GM18499 (cell line): ENCODE measurements at regions not wholly inside any gene's neighbourhood (a gene's known extent, or its start where the extent isn't known, plus 50 kb on each side); places are given as distances from the start of the nearest gene placed in this dataset.

ENCODE experiments used
- ATAC-seq: cut with Tn5 transposase; IDR thresholded peaks from one replicate; pipeline ENCODE4 v1.9.1; 2021; ENCODE audit warnings: moderate number of reproducible peaks; ENCODE audit not compliant: insufficient read depth, unreplicated experiment

DNA sequence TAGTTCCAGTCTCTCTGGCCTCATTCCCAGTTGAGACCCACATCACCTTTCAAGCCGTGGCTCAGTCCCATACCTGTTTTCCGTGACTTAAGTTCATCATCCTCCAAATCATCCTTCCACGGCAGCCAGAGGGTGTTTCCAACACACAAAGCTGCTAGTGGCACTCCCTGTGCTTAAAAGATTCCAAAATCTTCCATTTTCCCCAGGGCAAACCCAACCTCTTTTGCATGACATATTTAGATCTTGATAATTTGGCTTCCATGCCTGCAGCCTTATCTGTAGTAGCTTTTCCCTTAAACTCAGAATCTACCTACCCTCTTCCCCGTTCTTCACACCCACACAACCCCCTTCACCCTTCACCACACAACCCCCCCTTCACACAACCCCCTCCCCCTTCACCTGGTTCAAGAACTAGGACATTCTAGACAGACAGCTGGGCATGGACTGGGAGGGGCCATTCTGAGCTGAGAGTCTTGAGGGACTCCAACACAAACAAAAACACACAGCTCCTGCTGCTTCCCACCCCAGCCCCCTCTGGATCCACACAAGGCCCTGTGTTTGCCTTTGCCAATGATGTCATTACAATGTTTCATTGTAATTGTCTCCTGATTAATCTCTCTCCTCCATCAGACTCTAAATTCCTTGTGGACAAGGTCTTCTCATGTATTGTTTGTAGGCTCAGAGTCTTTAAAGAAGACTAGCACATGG is 268.2 kb downstream of the SH3GL2 start:
- ATAC-seq = no peak

DNA sequence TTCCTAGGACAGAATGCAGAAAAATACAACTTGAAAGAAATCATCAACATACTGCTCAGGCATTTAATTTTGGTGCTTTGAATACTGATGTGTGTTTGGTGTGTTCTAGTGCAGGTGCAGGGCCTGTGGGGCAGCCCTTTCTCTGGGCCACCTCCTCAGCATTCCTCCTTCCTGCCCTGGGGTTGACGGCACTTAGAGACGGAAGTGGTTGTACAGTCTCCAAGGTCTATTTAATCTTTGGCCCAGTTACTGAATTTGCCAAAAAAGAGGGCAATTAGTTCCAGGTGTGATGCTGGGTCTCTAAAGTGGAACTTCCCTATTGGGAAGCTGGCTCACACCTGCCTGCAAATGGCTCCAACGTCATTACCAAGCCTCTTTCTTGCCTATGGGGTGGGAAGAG is 269.0 kb downstream of the SH3GL2 start:
- no peak for ATAC-seq

DNA sequence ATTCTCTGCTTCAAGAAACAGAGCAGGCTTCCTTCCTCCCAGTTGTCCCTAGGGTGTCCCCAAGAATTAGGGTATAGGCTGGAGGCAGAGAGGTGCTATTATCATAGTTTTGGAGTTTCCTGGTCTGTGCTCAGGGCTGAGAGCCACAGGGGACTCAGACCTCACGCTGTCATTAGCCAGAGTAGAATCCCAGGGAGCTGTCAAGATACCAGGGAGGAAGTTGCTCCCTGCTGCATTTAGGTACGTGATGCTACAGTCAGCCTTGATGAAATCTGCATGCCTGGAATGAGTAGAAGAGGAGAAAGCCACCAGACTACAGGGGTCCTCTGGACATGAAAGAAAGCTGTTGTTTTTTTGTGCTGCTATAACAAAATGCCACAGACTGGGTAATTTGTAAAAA is 273.2 kb downstream of the SH3GL2 start:
- ATAC-seq = no peak

DNA sequence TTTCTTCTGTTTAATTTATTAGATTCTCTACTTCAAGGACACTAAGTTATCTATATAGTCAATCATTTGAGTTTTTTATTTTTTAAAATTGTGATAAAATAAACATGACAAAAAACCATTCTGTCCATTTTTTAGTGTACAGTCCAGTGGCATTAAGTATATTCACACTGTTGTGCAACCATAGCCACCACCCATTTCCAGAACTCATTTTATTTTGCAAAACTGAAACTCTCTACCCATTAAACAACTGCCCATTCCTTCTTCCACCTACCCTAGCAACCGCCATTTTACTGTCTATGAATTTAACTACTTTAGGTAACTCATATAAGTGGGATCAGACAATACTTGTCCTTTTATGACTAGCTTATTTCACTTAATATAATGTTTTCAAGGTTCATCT is 275.6 kb downstream of the SH3GL2 start:
- ATAC-seq = no peak

DNA sequence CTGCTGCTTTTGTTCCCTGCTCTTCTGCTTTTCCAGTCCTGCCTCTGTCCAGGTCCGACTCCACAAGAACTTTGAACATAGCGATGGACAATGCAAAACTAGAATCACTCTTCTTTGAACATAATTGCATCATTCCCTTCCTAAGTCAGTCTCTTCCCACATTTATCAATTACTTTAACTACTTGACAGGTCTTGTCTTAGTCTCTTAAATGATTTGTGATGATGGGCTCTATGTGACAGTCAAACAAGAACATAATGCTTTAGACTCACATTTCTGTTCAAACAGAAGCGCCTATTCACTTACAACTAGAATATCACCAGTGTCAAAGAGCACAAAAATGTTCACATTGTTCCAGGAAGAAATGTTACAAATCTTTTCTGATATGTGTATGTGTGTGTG is 278.1 kb downstream of the SH3GL2 start:
- no peak for ATAC-seq

DNA sequence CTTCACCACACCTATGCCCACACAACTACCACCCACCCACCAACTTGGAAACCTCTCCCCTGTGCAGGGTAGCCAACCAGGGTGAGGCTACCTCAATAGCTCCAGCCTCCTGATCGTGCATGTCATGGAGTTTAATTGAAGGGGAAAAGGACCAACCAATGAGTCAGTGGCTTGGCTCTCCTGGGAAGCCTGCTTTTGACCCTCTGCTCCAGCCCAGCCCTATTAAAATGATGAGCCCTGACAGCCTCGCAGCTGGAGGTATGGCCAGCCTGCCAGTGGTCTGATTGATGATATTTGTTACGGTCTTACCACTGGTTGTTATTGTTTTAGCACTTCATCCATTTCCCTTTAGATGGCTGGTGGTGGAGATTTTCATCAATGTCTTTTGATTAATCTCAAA is 280.4 kb downstream of the SH3GL2 start:
- no peak for ATAC-seq

DNA sequence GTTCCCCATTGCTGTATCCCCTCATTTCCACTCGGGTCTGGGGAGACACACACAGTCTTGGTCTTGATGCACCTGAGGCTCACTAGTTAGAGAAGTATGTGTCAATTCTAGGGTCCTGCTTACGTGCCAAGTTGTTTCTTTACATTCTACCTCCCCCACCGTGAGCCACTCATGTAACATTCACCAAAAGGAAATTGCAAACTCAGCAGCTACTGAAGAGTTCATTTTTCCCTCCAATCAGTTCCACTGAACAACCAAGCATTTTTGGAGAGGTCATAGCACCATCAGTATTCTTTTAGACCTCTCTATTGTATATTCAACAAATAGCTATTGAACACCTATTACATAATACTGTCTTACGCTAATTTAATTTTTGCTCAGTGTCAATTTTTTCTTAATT is 281.1 kb downstream of the SH3GL2 start:
- ATAC-seq = no peak

DNA sequence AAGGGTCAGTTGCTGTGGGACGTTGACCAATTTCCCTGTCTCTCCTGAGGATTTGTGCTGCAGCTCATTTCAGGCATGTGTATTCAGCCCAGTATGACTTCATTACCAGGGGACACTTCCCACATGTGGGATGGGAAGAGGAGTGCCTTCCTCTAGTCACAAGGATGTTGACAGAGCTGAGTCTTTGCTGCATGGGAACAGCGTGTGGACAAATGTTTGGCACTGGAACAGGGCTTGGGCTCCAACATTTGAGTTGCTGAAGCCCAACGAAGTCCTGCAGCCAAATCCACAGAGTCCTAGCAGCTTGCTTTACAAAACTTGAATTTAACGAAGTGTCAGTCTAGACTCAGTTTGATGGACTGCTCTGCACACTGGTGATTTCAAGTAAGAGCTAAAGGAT is 283.2 kb downstream of the SH3GL2 start:
- ATAC-seq = no peak

DNA sequence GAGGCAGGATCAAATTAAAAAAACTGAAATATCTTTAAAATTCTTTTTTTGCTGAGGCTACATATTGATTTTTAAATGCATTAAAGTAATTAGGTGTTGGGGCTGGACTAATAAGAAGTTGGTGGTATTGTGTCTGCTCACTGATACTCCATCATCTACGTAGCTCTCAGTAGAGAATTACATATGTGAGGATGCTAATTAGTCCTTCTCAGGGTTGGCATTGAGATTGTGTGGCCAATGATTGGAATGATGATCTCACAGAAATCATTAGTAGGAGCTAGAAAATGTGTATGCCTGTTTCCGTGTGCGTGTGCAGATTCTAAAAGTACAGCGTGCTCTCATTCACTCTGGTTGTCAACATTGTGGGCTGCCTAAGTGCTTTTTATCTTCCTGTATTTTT is 283.8 kb downstream of the SH3GL2 start:
- no peak for ATAC-seq

DNA sequence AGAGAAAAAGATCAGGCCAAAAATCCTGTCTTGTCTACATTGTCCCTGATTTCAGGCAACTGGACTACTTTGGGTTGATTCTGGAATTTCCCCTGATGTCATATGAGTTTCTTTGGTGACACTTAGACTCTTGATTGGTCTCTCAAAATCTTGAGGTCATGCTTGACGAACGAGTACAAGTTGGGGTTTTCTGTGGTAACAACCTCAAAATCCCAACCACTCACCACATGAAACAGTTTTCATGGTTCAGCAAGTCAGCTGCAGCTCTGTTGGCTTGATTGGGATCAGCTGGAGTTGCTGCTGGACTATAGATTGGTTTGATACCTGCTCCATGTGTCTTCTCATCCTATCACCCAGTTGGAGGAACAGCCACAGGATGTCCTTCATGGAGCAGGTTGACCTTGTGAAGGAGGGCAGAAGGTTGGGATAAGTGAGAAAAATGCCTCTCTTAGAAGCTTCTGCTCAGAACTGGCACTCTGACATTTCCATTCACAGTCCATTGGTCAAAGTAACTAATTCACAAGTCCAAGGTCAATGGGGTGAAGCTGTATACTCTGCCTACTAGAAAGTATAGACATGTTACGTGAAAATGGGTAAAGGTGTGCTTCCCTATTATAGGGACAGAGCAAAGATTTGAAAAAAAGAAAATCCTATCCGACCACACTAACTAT is 284.5 kb downstream of the SH3GL2 start:
- ATAC-seq = peak; percentile 83

DNA sequence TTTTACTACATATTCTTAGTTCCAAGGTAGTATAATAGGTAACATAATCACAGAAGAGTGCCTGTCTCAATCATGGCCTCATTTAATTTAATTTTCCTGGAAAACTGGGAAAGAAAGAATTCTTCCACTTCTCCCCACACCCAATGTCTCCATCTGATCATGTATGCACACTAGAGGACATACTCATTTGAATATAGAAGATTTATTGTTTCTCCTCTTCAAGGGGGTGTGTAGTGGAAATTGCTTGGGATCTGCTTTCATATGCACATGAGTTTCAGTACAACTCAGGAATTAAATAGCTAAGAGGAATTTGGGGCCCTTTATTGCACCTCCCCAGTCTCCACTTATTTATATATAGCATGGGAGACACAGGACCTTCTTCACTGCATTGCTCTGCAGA is 285.1 kb downstream of the SH3GL2 start:
- no peak for ATAC-seq

DNA sequence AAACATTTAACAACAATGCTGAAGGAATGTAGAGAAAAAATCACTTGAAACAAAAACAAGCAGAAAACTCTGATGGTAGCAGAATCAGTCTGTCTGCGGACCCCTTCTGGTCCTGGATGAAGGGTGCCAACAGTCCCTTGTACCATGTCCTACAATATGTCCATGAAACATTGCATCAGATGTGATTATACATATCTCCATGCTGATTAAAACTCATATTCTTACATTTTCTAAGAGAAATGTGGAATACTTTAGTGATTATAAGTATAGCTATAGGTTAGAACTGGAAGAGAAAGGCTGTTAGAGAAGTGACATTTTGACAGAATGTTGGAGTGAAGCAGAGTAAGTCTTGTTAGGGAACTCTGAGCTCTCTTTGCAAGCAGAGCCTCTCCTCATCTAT is 286.1 kb downstream of the SH3GL2 start:
- no peak for ATAC-seq

DNA sequence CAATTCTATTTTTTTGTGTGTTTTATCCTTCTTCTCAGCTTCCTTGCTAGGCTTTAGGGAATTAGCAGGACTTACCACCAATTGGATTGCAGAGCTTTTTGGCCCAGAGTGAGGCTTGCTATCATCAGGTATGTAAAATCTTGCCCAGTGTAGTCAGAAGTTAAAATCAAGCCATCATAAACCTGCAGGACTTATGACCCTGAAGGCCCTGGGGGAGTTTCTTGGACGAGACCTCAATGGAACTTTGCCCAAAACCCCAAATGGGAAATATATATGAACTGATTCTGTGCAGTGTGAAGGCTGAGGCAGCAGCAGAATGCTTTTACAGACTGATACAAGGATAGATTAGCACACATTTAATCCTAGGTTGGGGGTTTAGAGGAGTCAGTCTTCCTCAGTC is 287.0 kb downstream of the SH3GL2 start:
- no peak for ATAC-seq

DNA sequence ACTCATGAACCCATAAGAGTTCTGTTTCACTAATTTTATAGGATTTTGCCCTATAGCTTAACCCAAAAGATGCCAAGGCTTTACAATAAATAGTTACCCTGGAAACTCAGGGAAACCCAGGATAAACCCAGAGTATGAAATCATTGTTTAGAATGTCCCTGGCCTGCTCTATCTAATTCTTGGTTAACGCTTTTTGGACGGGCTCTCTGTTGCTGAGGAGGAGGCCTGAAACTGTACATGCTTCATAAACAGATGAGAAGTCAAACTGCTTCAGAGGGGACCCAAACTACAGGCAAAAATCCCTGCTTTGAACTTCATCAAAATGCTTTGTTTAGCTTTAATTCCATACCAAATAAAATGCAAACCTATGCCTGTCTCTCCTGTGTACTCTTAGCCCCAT is 291.9 kb downstream of the SH3GL2 start:
- no peak for ATAC-seq

DNA sequence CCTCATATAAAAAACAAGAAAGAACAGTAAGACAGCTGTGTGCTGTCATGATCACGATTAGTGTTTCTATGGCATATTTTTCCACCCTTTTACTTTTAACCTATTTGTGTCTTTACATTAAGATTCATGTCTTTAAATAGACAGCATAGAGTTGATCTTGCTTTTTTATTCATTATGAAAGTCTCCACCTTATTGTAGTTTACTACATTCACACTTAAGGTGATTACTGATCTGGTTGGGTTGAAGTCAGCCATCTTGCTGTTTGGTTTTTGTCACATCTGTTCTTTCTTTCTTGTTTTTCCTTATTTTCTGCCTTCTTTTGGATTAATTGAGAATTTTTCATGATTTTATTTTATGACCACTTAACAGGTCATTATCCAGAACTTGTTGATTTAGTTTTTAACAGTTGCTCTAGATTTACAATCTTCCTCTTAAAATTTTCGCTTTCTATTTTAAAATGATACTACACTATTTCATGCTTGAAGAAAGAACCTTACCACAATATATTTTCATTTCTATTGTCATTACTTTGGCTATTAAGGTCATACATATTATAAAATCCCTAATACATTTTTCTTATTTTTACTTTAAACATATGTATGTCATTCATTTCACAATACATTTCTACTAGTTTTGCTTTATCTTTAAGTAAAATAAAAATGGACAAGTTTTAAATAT is 292.5 kb downstream of the SH3GL2 start:
- no peak for ATAC-seq

DNA sequence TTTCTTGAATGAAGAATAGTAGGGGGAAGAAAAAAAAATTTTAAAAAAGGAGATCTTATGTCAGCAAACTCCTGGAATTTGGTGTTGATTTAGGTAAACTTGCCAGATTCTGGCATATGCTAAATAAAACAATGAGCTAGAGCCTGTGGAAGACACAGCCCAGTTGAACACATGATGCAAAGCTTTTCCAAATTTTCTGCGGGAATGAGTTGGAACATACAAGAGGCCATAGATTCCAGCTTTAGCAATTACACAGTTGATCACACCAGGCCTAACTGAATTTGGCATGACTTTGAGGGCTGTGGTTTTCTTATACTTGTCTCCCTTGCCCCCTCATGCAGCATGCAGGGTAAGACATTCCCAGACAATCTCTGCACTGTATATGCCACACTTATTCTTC is 297.0 kb downstream of the SH3GL2 start:
- no peak for ATAC-seq

DNA sequence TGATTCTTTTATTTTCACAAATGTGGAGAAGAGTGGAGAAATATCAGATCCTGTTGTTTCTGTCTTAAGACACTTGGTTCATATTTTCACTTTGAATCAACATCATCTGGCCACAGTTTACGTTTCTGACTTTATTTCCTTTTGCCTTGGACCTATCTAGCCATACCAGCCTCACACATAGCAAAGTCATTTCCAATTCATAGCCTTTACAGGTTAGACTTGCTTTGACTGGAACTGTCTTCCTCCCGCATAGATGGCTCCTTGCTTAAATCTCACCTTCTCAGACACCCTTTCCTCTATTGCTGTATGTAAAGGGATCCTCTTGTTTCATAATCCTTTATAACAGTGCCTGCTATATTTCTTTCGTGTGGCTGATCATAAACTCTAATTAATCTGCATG is 297.8 kb downstream of the SH3GL2 start:
- no peak for ATAC-seq

DNA sequence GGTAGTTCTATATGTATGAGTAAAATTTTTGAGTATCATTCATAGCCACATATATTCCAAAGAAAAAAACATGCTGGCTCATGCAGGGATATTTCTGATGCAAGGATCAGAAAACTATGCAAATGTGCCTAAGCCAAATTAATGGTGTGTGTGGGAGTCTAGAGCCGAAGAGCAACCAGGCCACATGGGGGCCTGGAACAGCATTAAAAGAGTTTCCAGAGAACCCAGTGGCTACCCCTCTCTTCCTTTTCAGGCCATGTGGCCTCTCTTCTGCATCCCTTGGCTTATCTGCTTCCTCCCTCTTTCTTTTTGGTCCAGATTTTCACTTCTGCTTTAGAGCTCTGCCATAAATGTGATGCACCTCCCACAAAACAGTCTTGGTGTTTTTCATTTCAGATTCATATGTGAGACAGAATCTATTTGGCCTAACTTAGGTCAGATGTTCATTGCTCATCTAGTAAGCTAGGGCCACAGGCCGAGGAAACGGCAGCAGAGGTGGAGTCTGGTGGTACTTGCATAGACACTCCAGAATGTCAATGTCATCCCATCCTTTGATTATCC is 300.0 kb downstream of the SH3GL2 start:
- no peak for ATAC-seq

DNA sequence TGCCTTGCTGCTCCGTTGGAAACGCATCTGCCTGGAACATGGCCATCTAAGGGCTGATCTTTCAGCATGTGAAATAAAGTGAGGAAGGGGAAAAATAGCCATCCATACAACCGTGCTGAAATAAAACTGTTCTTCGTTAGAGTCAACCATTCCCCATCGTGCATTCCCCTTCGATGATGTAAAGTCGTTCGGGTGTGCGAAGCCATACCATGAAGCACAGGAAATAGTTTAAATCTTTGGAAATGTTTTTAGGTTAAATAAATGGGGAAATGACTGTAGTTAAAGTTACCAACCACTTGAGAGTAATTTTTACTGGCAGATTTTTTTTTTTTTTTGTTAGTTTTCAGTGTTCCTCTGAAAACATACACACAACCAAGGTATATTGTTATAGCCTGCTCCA is 302.5 kb downstream of the SH3GL2 start:
- no peak for ATAC-seq

DNA sequence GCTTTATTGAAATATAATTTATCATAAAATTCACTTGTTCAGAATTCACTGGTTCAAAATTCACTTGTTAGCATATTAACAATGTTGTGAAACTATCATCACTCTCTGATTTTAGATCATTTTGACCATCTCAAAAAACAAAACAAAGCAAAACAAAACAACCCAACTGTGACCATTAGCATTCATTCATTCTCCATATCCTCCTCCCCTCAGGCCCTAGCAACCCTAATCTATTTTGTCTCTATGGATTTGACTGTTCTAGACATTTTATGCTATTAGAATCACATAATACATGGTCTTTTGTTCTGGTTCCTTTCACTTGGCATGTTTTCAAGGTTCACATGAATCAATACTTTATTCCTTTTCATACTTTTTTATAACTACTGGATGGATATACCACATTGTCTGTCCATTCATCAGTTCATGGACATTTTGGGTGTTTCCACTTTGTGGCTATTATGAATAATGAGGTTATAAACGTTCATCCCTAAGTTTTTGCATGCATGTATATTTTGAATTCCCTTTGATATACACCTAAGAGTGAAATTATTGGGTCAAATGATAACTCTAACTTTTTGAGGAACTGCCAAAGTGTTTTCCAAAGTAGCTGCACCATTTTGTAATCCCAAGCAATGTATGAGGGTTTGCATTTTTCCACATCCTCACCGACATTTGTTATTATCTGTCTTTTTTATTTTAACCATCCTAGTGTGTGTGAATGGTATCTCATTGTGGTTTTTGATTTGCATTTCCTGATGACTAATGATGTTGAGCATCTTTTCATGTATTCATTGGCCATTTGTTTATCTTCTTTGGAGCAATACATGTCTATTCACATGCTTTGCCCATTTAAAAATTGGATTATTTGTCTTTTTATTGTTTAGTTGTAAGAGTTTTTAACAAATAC is 304.1 kb downstream of the SH3GL2 start:
- no peak for ATAC-seq
